K562 (cell line): ENCODE measurements at regions not wholly inside any gene's neighbourhood (a gene's known extent, or its start where the extent isn't known, plus 50 kb on each side); places are given as distances from the start of the nearest gene placed in this dataset.

Experiments used
- ATAC-seq: fragments of 200-7000 bp; cut with Tn5 transposase; 3 replicates; pipeline ENCODE4 v1.9.1; 2020; ENCODE audit warnings: moderate library complexity
- BruUV-seq: library from RNA; stranded (reverse); fragments of 400-500 nt; replicated peaks from 2 replicates; lab custom pipeline; 2021; lab: Mats Ljungman, UMichigan
- CTCF ChIA-PET: fragments of 300-600 bp; formaldehyde crosslinking; extraction: SDS; loops from one replicate; lab custom pipeline; 2021; ENCODE audit warnings: low intra/inter-chr PET ratio; lab: Yijun Ruan, JAX
- POLR2A ChIA-PET: fragments of 300-600, 350-650 bp; sonication (Branson Sonifier 250); formaldehyde crosslinking; extraction: SDS; loops from one replicate; lab custom pipeline; 2021; ENCODE audit warnings: antibody characterized with exemption, inconsistent platforms; lab: Yijun Ruan, JAX
- DNase-seq, 4 experiments: peaks; one replicate each; pipeline versions ENCODE4 v3.0.0 to v3.0.0-alpha.2; 2011 to 2018; ENCODE audit warnings: low spot score in 3 of 4, mixed read lengths in 3 of 4; ENCODE audit errors: extremely low read depth in 1 of 4
- FAIRE-seq: peaks from 2 replicates; lab custom pipeline; 2011; peaks lifted over from hg19 to GRCh38; lab: Jason Lieb, UNC
- H2AFZ ChIP-seq: 2 replicates; pipeline ENCODE4 v1.6.0; 2011; ENCODE audit warnings: low read depth, low read length, control low read depth, inconsistent platforms
- H3K27ac ChIP-seq: fragments of 200-600 bp; 3 replicates; pipeline ENCODE4 v1.8.0; 2011; ENCODE audit warnings: low read depth, mild to moderate bottlenecking, control low read depth, inconsistent platforms, low read length, moderate library complexity, mixed read lengths; ENCODE audit errors: extremely low read depth
- H3K27me3 ChIP-seq, 2 experiments: fragments of 300-600 bp in 1 of 2; 2 replicates in 1 of 2; 3 replicates in 1 of 2; pipeline versions ENCODE4 v1.6.0 to v1.8.0; 2011; ENCODE audit warnings: inconsistent platforms in 2 of 2, low read length in 2 of 2, mild to moderate bottlenecking in 1 of 2, mixed read lengths in 1 of 2, moderate library complexity in 1 of 2; ENCODE audit not compliant: control insufficient read depth in 2 of 2, insufficient read depth in 2 of 2
- H3K36me3 ChIP-seq: fragments of 300-600 bp; 3 replicates; pipeline ENCODE4 v1.8.0; 2011; ENCODE audit warnings: mild to moderate bottlenecking, low read length, inconsistent platforms; ENCODE audit not compliant: control insufficient read depth, insufficient read depth
- H3K4me1 ChIP-seq, 2 experiments: fragments of 200-600 bp in 1 of 2; replicated peaks in 1 of 2; 2 replicates in 1 of 2; 3 replicates in 1 of 2; pipeline versions ENCODE4 v1.5.1 to v1.8.0; 2011; ENCODE audit warnings: inconsistent platforms in 2 of 2, low read length in 2 of 2, mild to moderate bottlenecking in 1 of 2, mixed read lengths in 1 of 2, moderate library complexity in 1 of 2; ENCODE audit not compliant: control insufficient read depth in 2 of 2, insufficient read depth in 2 of 2
- H3K4me2 ChIP-seq: 2 replicates; pipeline ENCODE4 v1.6.1; 2011; ENCODE audit warnings: low read length, control low read depth, inconsistent platforms, mixed read lengths; ENCODE audit not compliant: insufficient read depth
- H3K4me3 ChIP-seq: fragments of 200-600 bp; sonication (generic), shearing (Covaris generic); 2 replicates; pipeline ENCODE4 v1.5.1; 2016; ENCODE audit warnings: control low read depth, inconsistent platforms
- H3K79me2 ChIP-seq: fragments of 200-600 bp; 3 replicates; pipeline ENCODE4 v1.8.0; 2011; ENCODE audit warnings: low read length, inconsistent platforms; ENCODE audit not compliant: control insufficient read depth, insufficient read depth
- H3K9ac ChIP-seq, 2 experiments: 2 replicates each; pipeline versions ENCODE4 v1.6.0 to v1.6.1; 2011; ENCODE audit warnings: low read depth in 2 of 2, low read length in 2 of 2, control low read depth in 1 of 2, inconsistent platforms in 1 of 2, mild to moderate bottlenecking in 1 of 2, mixed read lengths in 1 of 2; ENCODE audit not compliant: insufficient read depth in 1 of 2
- H3K9me1 ChIP-seq: one replicate; pipeline ENCODE4 v1.6.0; 2011; ENCODE audit warnings: inconsistent platforms, mild to moderate bottlenecking, low read length, moderate library complexity; ENCODE audit not compliant: control insufficient read depth, insufficient read depth
- H3K9me3 ChIP-seq: replicated peaks from 2 replicates; pipeline ENCODE4 v1.5.1; 2011; ENCODE audit warnings: low read depth, low read length, inconsistent platforms; ENCODE audit not compliant: control insufficient read depth, insufficient read depth
- H4K20me1 ChIP-seq: replicated peaks from 2 replicates; pipeline ENCODE4 v1.6.1; 2011; ENCODE audit warnings: low read length, inconsistent platforms, mixed read lengths; ENCODE audit not compliant: control insufficient read depth, insufficient read depth
- ZBTB40 ChIP-seq, 2 experiments: fragments of 450-650 bp in 1 of 2; sonication (generic) in 1 of 2; formaldehyde crosslinking in 1 of 2; IDR thresholded peaks; 2 replicates each; pipeline versions ENCODE4 v1.7.1 to v1.9.0; 2016 to 2022; ENCODE audit warnings: inconsistent platforms in 1 of 2, mild to moderate bottlenecking in 1 of 2, missing genetic modification reagents in 1 of 2
- ZKSCAN1 ChIP-seq: fragments of 150-350 bp; IDR thresholded peaks from 2 replicates; pipeline ENCODE4 v1.6.1; 2016; ENCODE audit warnings: low read depth, low read length
- ZNF12 ChIP-seq: sonication (generic); formaldehyde crosslinking; IDR thresholded peaks from 2 replicates; pipeline ENCODE4 v1.4.0; 2020; ENCODE audit warnings: mild to moderate bottlenecking, missing genetic modification reagents
- WGBS: fragments of 100-300 bp; shearing (Covaris generic); methylation state at CpG from one replicate; pipeline ENCODE4 v1.1.6; 2016; ENCODE audit warnings: low coverage, mixed read lengths; ENCODE audit not compliant: insufficient coverage; ENCODE audit errors: missing lambda C conversion rate; 5-methylcytosine and 5-hydroxymethylcytosine counted together
- in situ Hi-C: fragments of 300-500 bp; cut with MboI; formaldehyde crosslinking; loops from 4 replicates; pipeline ENCODE4 v1.15.0; 2018; ENCODE audit warnings: inconsistent platforms, mixed read lengths
- intact Hi-C: fragments of 100-400 bp; cut with micrococcal nuclease; formaldehyde crosslinking; loops from 2 replicates; pipeline ENCODE4 v1.14.2; 2022

- Histone ChIP-seq H3K4me2 (no peak overlapping the region), H3K9ac (no peak overlapping the region), H3K9me3 (no peaks in the 10 kb centered on the region), H3K9me1 (no peaks in the 10 kb centered on the region), H3K27ac (no peak overlapping the region), H2AFZ (no peak overlapping the region), H3K4me3 (no peak overlapping the region), H3K27me3 (peaks cover 0 to 6% of the 10 kb centered on the region in 2 experiments; a peak in 1 of 5 replicates), H3K36me3 (no peaks in the 10 kb centered on the region; the same call in 2 of the 3 replicates), H3K79me2 (no peaks in the 10 kb centered on the region), H3K4me1 (no peaks in the 10 kb centered on the region; a peak in 1 of 5 replicates), H4K20me1 (no peaks in the 10 kb centered on the region)
- no peak for ATAC-seq
- ChIA-PET CTCF (no interaction called here), POLR2A (interaction anchor here (1.2 kb wide), 1 partner anchor 10 kb away, joined by 3 read pairs; no protein-coding TSS in a partner anchor)
- in situ Hi-C loops (loop anchor here (25.0 kb wide), 1 partner anchor 603 kb away; the partner anchor contains the start of genes GDF7 and HS1BP3), intact Hi-C loops (no loop called here)
- FAIRE-seq = peak; percentile 23
- 18% methylated on average over 3 of the region's 3 CpGs for WGBS
- DNase-seq = no peak
- BruUV-seq = no TSS peak
- TF ChIP-seq ZNF12 (CRISPR knock-in tag) (no peak), ZKSCAN1 (peak; percentile 73)
These were observed 142.0 kb downstream of the TDRD15 start for GRCh38 chr2:21265752-21266151.

GRCh38 chr2:21267232-21267835 lies 143.6 kb downstream of the TDRD15 start:
- Histone ChIP-seq H3K9ac (no peak overlapping the region), H3K9me3 (no peaks in the 10 kb centered on the region), H3K36me3 (no peaks in the 10 kb centered on the region; the same call in 2 of the 3 replicates), H3K27ac (no peak overlapping the region), H4K20me1 (no peaks in the 10 kb centered on the region), H3K4me2 (no peak overlapping the region), H3K4me3 (no peak overlapping the region), H2AFZ (no peak overlapping the region), H3K79me2 (no peaks in the 10 kb centered on the region), H3K9me1 (no peaks in the 10 kb centered on the region), H3K4me1 (no peaks in the 10 kb centered on the region; a peak in 1 of 5 replicates), H3K27me3 (peaks cover 0 to 6% of the 10 kb centered on the region in 2 experiments; a peak in 1 of 5 replicates)
- no TSS peak for BruUV-seq
- in situ Hi-C loops = loop anchor here (25.0 kb wide), 1 partner anchor 605 kb away; the partner anchor contains the start of genes GDF7 and HS1BP3
- POLR2A ChIA-PET = interaction anchor here (0.6 kb wide), 1 partner anchor 686 kb away, joined by 5 read pairs; no protein-coding TSS in a partner anchor
- WGBS = 23% methylated on average over 5 of the region's 5 CpGs
- FAIRE-seq (no peak), DNase-seq (no peak), ATAC-seq (peak; percentile 36; the same call in 1 of the 3 replicates)
- intact Hi-C loops = no loop called here
- CTCF ChIA-PET = no interaction called here
- TF ChIP-seq ZBTB40 (IDR thresholded peaks at IDR 0.05) (no peak), ZBTB40 (CRISPR knock-in tag; IDR thresholded peaks at IDR 0.05) (no peak)
